Ovary (tissue), 3 donors: ENCODE measurements at regions not wholly inside any gene's neighbourhood (a gene's known extent, or its start where the extent isn't known, plus 50 kb on each side); places are given as distances from the start of the nearest gene placed in this dataset.

Experiments used
- CTCF ChIP-seq, 3 donors: fragments of 450-650 bp in 2 of 3; fragments of 200-600 bp in 1 of 3; IDR thresholded peaks; one replicate each; pipeline versions ENCODE4 v1.5.1 to v1.8.0; 2016 to 2022; ENCODE audit warnings: antibody characterized with exemption in 3 of 3, mild to moderate bottlenecking in 1 of 3
- POLR2A ChIP-seq: fragments of 450-650 bp; IDR thresholded peaks from one replicate; pipeline ENCODE4 v1.6.1; 2017; ENCODE audit warnings: antibody characterized with exemption, mild to moderate bottlenecking, moderate library complexity
- donor health status: DM: no; HTN: no; CAD: no.

- TF ChIP-seq CTCF (IDR thresholded peaks at IDR 0.05) (no peak), POLR2A (no peak)
Observed at GRCh38 chr3:174529298-174529697, 329.8 kb upstream of the NAALADL2 start.
